Thymus (tissue), 11 donors: ENCODE measurements at regions not wholly inside any gene's neighbourhood (a gene's known extent, or its start where the extent isn't known, plus 50 kb on each side); places are given as distances from the start of the nearest gene placed in this dataset.

ENCODE experiments used
- DNase-seq, 9 donors: peaks; one replicate each; pipeline ENCODE4 v3.0.0-alpha.2; 2013; ENCODE audit warnings: low spot score in 9 of 9, low read depth in 6 of 9, missing footprints in 1 of 9
- H3K27ac ChIP-seq, 2 donors: one replicate each; pipeline ENCODE4 v1.5.1; 2013; ENCODE audit warnings: control low read depth in 1 of 2, low read depth in 1 of 2, low read length in 1 of 2, mild to moderate bottlenecking in 1 of 2, moderate library complexity in 1 of 2
- H3K27me3 ChIP-seq, 2 donors: one replicate each; pipeline ENCODE4 v1.5.1; 2013; ENCODE audit warnings: low read length in 1 of 2; ENCODE audit not compliant: control insufficient read depth in 2 of 2, insufficient read depth in 1 of 2
- H3K36me3 ChIP-seq, 2 donors: one replicate each; pipeline ENCODE4 v1.5.1; 2013; ENCODE audit warnings: low read length in 1 of 2, mild to moderate bottlenecking in 1 of 2, moderate library complexity in 1 of 2; ENCODE audit not compliant: control insufficient read depth in 2 of 2, insufficient read depth in 2 of 2
- H3K4me1 ChIP-seq, 2 donors: one replicate each; pipeline ENCODE4 v1.5.1; 2013; ENCODE audit warnings: low read length in 2 of 2; ENCODE audit not compliant: control insufficient read depth in 2 of 2, insufficient read depth in 2 of 2
- H3K4me3 ChIP-seq, 2 donors: one replicate each; pipeline ENCODE4 v1.5.1; 2013; ENCODE audit warnings: low read length in 2 of 2, control low read depth in 1 of 2, mild to moderate bottlenecking in 1 of 2
- H3K9me3 ChIP-seq, 2 donors: one replicate each; pipeline ENCODE4 v1.5.1; 2013; ENCODE audit warnings: low read length in 1 of 2, mild to moderate bottlenecking in 1 of 2; ENCODE audit not compliant: control insufficient read depth in 2 of 2, insufficient read depth in 1 of 2
- WGBS: extraction: QIAGEN DNeasy Blood & Tissue Kit; methylation state at CpG from one replicate; pipeline ENCODE4 v1.1.7; 2013; 5-methylcytosine and 5-hydroxymethylcytosine counted together
- donor health status: healthy.

DNA sequence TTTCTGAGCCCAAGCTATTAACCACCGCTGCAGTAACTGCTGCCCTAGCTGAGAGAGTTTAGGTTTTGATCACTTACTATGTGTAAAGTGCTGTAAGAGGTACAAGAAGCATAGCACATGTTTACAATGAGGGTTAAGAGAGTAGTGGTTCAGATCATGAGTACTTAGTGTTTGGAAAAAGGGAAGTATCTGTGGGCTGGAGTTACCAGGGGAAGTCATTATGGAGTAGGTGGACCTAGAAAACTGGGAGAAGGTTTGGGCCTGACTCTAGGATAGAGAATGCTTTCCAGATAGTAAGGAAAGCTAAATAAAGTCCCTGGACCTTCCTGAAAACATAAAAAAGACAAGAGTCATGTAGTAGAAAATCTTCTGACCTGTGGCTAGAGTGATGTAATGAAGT lies 149.6 kb upstream of the PLXNA2 start:
- no peak for DNase-seq
- 96% methylated on average over 1 of the region's 1 CpG for WGBS
- Histone ChIP-seq H3K4me1 (no peaks in the 10 kb centered on the region), H3K4me3 (no peak overlapping the region), H3K9me3 (no peaks in the 10 kb centered on the region), H3K27ac (no peak overlapping the region), H3K36me3 (no peaks in the 10 kb centered on the region), H3K27me3 (no peaks in the 10 kb centered on the region)

DNA sequence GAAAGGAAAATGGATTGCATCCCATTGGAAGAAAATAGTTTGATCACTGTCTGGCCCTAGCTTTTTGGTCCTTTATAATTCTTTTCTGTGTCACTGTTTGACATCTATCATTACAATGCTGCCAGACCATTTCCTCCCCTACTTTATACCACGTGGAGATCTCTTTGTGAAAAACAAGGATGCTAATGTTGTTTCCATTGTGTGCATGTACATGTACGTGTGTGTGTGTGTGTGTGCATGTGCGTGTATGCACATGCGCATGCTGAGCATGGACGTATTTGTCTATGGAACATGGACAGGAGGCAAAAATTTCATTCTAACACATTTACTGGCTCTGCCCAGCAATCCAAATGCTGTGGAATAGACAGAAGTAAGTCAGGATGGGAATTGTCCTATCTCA lies 153.1 kb upstream of the PLXNA2 start:
- no peaks in the 10 kb centered on the region for H3K27me3 ChIP-seq
- H3K36me3 ChIP-seq = no peaks in the 10 kb centered on the region
- H3K4me3 ChIP-seq = no peak overlapping the region
- WGBS = 86% methylated on average over 5 of the region's 5 CpGs
- H3K27ac ChIP-seq = no peak overlapping the region
- no peaks in the 10 kb centered on the region for H3K9me3 ChIP-seq
- no peaks in the 10 kb centered on the region for H3K4me1 ChIP-seq
- DNase-seq = no peak

DNA sequence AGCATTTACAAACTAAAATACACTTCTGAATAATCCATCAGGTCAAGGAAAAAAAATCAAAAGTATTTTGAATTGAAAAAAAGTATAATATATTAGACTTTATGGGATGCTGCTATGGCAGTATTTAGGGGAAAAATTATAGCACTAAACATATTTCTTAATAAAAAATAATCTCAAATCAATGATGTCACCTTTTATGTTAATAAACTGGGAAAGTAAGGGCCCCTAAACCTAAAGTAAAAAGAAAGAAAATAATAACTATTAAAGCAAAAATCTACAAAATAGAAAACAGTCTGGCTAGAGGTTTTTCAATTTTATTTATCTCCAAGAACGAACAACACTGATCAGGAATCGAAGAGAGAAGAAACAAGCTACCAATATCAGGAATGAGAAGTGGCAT lies 160.8 kb upstream of the PLXNA2 start:
- Histone ChIP-seq H3K4me1 (no peaks in the 10 kb centered on the region), H3K36me3 (no peaks in the 10 kb centered on the region), H3K4me3 (no peak overlapping the region), H3K9me3 (no peaks in the 10 kb centered on the region), H3K27me3 (no peaks in the 10 kb centered on the region), H3K27ac (no peak overlapping the region)
- no peak for DNase-seq
- WGBS = 96% methylated on average over 2 of the region's 2 CpGs

DNA sequence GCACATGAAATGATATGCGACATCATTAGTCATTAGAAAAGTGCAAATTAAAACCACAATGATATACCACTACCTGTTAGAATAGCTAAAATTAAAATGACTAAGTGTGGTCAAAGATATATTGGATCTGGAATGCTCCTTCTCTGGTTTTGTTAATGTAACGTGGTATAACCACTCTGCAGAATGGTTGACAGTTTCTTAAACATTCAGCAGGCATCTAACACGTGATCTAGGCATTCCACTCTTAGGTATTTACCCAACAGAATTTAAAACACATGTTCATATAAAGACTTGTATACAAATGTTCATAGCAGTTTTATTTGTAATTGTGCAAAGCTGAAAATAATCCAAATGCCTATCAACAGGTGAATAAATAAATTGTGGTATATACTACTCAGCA lies 165.0 kb upstream of the PLXNA2 start:
- Histone ChIP-seq H3K4me3 (no peak overlapping the region), H3K4me1 (no peaks in the 10 kb centered on the region), H3K27me3 (no peaks in the 10 kb centered on the region), H3K9me3 (no peaks in the 10 kb centered on the region), H3K27ac (no peak overlapping the region), H3K36me3 (no peaks in the 10 kb centered on the region)
- WGBS = 88% methylated on average over 3 of the region's 3 CpGs
- DNase-seq = no peak

DNA sequence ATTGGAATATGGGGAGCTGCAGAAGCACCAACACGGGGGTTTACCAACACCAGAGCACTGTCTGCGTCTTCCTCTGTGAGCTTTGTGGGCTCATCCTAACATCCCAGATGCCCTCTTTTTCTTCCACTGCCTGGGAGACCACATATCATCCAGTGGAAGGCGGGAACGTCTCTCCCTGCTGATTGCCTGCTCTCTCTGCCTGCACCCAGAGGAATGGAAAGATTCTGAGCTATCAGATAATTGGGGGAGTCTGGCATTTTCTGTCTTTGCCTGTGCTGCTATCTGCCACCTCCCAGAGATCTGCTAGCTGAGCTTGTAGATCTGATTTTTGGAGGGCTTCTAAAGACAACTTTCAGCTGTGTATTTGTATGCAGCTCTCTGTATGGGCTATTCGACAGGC lies 166.2 kb upstream of the PLXNA2 start:
- no peak for DNase-seq
- no peak overlapping the region for H3K4me3 ChIP-seq
- no peak overlapping the region for H3K27ac ChIP-seq
- no peaks in the 10 kb centered on the region for H3K4me1 ChIP-seq
- 95% methylated on average over 5 of the region's 5 CpGs for WGBS
- no peaks in the 10 kb centered on the region for H3K9me3 ChIP-seq
- no peaks in the 10 kb centered on the region for H3K27me3 ChIP-seq
- no peaks in the 10 kb centered on the region for H3K36me3 ChIP-seq

DNA sequence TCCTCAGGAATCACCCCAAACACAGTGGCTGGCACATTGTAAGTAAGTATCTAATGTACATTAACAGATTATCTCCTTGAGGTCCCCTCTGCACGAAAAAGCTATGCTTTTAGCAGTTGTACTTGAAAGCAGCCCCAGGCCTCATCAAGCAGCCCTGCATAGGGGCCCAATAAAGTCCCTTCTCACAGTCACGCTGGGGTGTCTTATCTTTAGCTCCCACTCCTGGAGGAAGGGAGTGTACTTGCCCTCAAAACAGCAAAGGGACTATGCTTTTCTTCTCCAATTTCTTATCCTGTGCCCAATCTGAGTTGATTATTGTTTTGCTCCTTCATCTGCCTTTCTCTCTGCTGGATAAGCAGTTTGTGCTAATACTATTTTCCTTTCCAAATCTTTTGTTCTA lies 168.8 kb upstream of the PLXNA2 start:
- H3K36me3 ChIP-seq = no peaks in the 10 kb centered on the region
- 46% methylated on average over 2 of the region's 2 CpGs for WGBS
- no peaks in the 10 kb centered on the region for H3K4me1 ChIP-seq
- H3K9me3 ChIP-seq = no peaks in the 10 kb centered on the region
- H3K4me3 ChIP-seq = no peak overlapping the region
- no peak for DNase-seq
- no peak overlapping the region for H3K27ac ChIP-seq
- no peaks in the 10 kb centered on the region for H3K27me3 ChIP-seq

DNA sequence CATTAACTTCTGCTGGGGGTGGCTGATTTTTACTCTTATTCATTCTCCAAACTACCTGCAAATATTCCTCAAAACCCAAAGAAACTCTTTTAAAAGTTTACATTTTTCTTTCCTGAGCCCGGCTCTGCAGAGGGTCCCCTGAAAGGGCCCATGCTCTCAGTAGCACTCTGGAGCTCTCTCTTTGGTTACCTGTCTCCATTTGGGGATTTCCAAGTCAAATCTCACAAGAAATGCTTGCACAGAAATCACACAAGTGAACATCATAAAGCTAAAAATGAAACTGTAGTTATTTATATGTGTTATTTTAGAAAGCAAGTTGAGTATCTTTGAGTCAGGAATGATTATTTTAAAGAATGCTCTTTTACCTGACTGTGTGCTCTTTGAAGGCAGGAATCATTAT lies 174.5 kb upstream of the PLXNA2 start:
- Histone ChIP-seq H3K4me1 (no peaks in the 10 kb centered on the region), H3K27ac (no peak overlapping the region), H3K9me3 (no peaks in the 10 kb centered on the region), H3K36me3 (no peaks in the 10 kb centered on the region), H3K4me3 (no peak overlapping the region), H3K27me3 (no peaks in the 10 kb centered on the region)
- DNase-seq = no peak
- WGBS = 100% methylated on average over 1 of the region's 1 CpG

DNA sequence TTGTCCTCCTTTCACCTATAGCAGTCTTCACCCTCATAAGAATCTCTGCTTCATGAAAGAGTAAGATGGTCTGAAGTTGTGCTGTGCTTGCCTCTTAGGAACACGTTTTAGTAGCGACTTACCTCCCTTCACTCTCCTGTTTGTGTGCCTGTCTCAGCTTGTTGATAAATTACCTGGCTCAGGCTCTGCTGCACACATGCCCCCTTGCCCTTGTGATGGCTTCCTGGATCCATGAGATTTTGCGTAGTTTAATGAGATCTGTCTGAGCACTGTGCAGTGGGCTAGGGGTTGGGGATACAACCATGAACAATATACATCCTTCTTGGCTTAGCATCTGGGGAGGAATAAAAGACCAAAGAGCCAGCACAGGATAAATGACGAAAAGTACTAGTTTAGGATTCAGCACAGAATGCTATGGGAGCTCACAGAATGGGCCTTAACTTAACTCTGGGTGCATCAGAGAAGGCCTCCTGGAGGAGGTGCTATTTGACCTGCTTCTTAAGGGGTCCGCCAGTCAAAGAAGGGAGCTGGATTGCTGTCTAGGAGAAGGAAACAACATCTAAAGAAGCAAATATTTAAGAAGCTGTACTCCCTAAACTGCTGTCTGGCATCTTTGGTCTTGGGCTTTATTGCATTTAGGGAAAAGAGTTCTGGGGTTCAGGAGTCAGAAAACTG lies 175.7 kb upstream of the PLXNA2 start:
- 95% methylated on average over 5 of the region's 5 CpGs for WGBS

DNA sequence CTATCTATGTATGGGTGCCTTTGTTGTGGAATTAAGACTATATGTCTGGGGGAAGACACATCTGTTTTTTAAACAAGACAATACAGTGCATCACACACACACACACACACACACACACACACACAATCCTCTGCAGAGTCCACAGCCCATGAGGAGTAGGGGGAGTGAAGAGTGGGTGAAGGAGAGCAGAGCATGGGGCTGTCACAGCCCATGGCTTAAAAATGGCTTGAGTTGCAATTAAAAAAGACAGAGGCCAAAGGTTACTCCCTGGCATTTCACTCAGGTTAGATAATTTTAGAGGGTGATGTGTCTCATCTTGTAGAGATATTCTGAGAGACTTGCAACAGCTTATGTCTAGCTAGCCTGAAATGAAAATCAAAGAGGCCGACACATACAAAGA lies 176.5 kb upstream of the PLXNA2 start:
- H3K9me3 ChIP-seq = no peaks in the 10 kb centered on the region
- no peaks in the 10 kb centered on the region for H3K27me3 ChIP-seq
- WGBS = 93% methylated on average over 1 of the region's 1 CpG
- H3K4me1 ChIP-seq = no peaks in the 10 kb centered on the region
- no peak for DNase-seq
- H3K36me3 ChIP-seq = no peaks in the 10 kb centered on the region
- H3K27ac ChIP-seq = no peak overlapping the region
- H3K4me3 ChIP-seq = no peak overlapping the region

More for the DNA sequence above, 175.7 kb upstream of the PLXNA2 start:
- Histone ChIP-seq H3K27ac (no peak overlapping the region), H3K4me3 (no peak overlapping the region), H3K36me3 (no peaks in the 10 kb centered on the region), H3K27me3 (no peaks in the 10 kb centered on the region), H3K4me1 (no peaks in the 10 kb centered on the region), H3K9me3 (no peaks in the 10 kb centered on the region)
- DNase-seq = no peak

DNA sequence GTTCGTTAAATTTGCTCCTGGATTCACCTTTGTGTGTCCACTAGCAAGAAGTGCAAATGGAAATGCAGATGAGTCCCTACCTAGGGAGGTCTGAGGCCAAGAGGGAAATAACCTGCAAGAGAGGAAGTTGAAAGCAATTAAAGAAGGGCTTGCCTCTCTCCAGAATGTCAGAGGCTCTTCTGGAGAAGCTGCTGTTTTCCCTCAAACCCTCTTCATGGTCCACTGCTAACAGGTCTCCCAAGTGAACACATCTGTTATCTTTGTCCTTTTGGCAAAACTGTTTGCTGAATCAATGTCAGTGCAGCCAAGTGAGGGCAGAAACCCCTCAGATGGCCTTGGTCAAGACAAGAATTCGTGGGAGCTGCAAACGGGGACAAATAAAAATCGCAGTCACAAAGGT lies 177.3 kb upstream of the PLXNA2 start:
- 92% methylated on average over 4 of the region's 4 CpGs for WGBS
- H3K27me3 ChIP-seq = no peaks in the 10 kb centered on the region

More for the DNA sequence above, 177.3 kb upstream of the PLXNA2 start:
- Histone ChIP-seq H3K36me3 (no peaks in the 10 kb centered on the region), H3K4me3 (no peak overlapping the region), H3K27ac (no peak overlapping the region), H3K4me1 (no peaks in the 10 kb centered on the region), H3K9me3 (no peaks in the 10 kb centered on the region)
- DNase-seq = no peak
